NB4 (cell line): ENCODE measurements at regions not wholly inside any gene's neighbourhood (a gene's known extent, or its start where the extent isn't known, plus 50 kb on each side); places are given as distances from the start of the nearest gene placed in this dataset.

Experiments
- DNase-seq: peaks from one replicate; pipeline ENCODE4 v3.0.0; 2010; ENCODE audit warnings: low read depth
- H3K4me3 ChIP-seq: one replicate; pipeline ENCODE4 v1.5.1; 2011; ENCODE audit warnings: mild to moderate bottlenecking, low read depth, low read length, moderate library complexity
- CTCF ChIP-seq: IDR thresholded peaks from one replicate; pipeline ENCODE4 v1.5.1; 2012; ENCODE audit warnings: low read depth, low read length
- MAX ChIP-seq: IDR thresholded peaks from 2 replicates; pipeline ENCODE4 v1.6.1; 2011; ENCODE audit warnings: low read depth, low read length
- MYC ChIP-seq: IDR thresholded peaks from 2 replicates; pipeline ENCODE4 v1.6.1; 2011; ENCODE audit warnings: low read depth, low read length
- POLR2A ChIP-seq: IDR thresholded peaks from 2 replicates; pipeline ENCODE4 v1.6.1; 2011; ENCODE audit warnings: mild to moderate bottlenecking; ENCODE audit not compliant: insufficient read length; ENCODE audit errors: extremely low read depth

GRCh38 chr21:16087523-16087922 lies 357.7 kb downstream of the USP25 start:
- no peak for DNase-seq
- no peak overlapping the region for H3K4me3 ChIP-seq
- TF ChIP-seq POLR2A (no peak), MAX (no peak), MYC (no peak), CTCF (no peak)

- TF ChIP-seq MAX (no peak), CTCF (no peak), MYC (no peak), POLR2A (no peak)
- no peak for DNase-seq
- H3K4me3 ChIP-seq = no peak overlapping the region
These were observed 358.3 kb downstream of the USP25 start for GRCh38 chr21:16088056-16088455.

GRCh38 chr21:16095005-16095404 lies 365.2 kb downstream of the USP25 start:
- TF ChIP-seq MAX (no peak), POLR2A (no peak), CTCF (no peak), MYC (no peak)
- no peak for DNase-seq
- H3K4me3 ChIP-seq = no peak overlapping the region

- no peak for DNase-seq
- TF ChIP-seq CTCF (no peak), MYC (no peak), MAX (no peak), POLR2A (no peak)
- no peak overlapping the region for H3K4me3 ChIP-seq
These were observed 367.2 kb downstream of the USP25 start for GRCh38 chr21:16096988-16097387.

- no peak for TF ChIP-seq CTCF
- no peak for TF ChIP-seq MAX
- no peak for TF ChIP-seq POLR2A
- no peak for TF ChIP-seq MYC
- no peak for DNase-seq
- H3K4me3 ChIP-seq = no peak overlapping the region
These were observed 372.3 kb downstream of the USP25 start for GRCh38 chr21:16102113-16102512.

- no peak for DNase-seq
- no peak for TF ChIP-seq POLR2A
- no peak for TF ChIP-seq MYC
- no peak for TF ChIP-seq CTCF
- TF ChIP-seq MAX = no peak
- no peak overlapping the region for H3K4me3 ChIP-seq
These were observed 378.8 kb downstream of the USP25 start for GRCh38 chr21:16108561-16109075.
